Smooth muscle cell (in vitro differentiated cells): ENCODE measurements at regions not wholly inside any gene's neighbourhood (a gene's known extent, or its start where the extent isn't known, plus 50 kb on each side); places are given as distances from the start of the nearest gene placed in this dataset.

Experiments used
- DNase-seq: peaks from one replicate; lab custom pipeline; 2025; ENCODE audit not compliant: unreplicated experiment; lab: John Stamatoyannopoulos, UW
- H2AFZ ChIP-seq: fragments of 200-600 bp; sonication (generic); 2 replicates; pipeline ENCODE4 v1.6.0; 2016; ENCODE audit warnings: antibody characterized with exemption, low read depth, mild to moderate bottlenecking
- H3F3A ChIP-seq: fragments of 200-600 bp; sonication (generic); 2 replicates; pipeline ENCODE4 v1.6.0; 2017; ENCODE audit warnings: antibody characterized with exemption, low read depth
- H3K27ac ChIP-seq: fragments of 200-600 bp; sonication (generic); 2 replicates; pipeline ENCODE4 v1.5.1; 2016; ENCODE audit warnings: low read depth, mild to moderate bottlenecking
- H3K27me3 ChIP-seq: fragments of 200-600 bp; sonication (generic); 2 replicates; pipeline ENCODE4 v1.6.1; 2016; ENCODE audit warnings: low read depth, mild to moderate bottlenecking
- H3K36me3 ChIP-seq: fragments of 200-600 bp; sonication (generic); 2 replicates; pipeline ENCODE4 v1.5.1; 2016; ENCODE audit warnings: low read depth
- H3K4me1 ChIP-seq: fragments of 200-600 bp; sonication (generic); 2 replicates; pipeline ENCODE4 v1.5.1; 2016; ENCODE audit warnings: low read depth
- H3K4me2 ChIP-seq: fragments of 200-600 bp; sonication (generic); 2 replicates; pipeline ENCODE4 v1.6.0; 2016; ENCODE audit warnings: mild to moderate bottlenecking
- H3K4me3 ChIP-seq: fragments of 200-600 bp; sonication (generic); 2 replicates; pipeline ENCODE4 v1.5.1; 2016; ENCODE audit warnings: mild to moderate bottlenecking
- H3K79me2 ChIP-seq: fragments of 200-600 bp; sonication (generic); 2 replicates; pipeline ENCODE4 v1.6.0; 2016; ENCODE audit warnings: low read depth, mild to moderate bottlenecking
- H3K9ac ChIP-seq: fragments of 200-600 bp; sonication (generic); 2 replicates; pipeline ENCODE4 v1.6.0; 2016; ENCODE audit warnings: low read depth
- H3K9me3 ChIP-seq: fragments of 200-600 bp; sonication (generic); replicated peaks from 2 replicates; pipeline ENCODE4 v1.5.1; 2016; ENCODE audit warnings: low read depth
- H4K20me1 ChIP-seq: fragments of 200-600 bp; sonication (generic); 2 replicates; pipeline ENCODE4 v1.6.0; 2016; ENCODE audit warnings: low read depth
- WGBS: methylation state at CpG from one replicate; pipeline ENCODE4 v1.1.7; 2016; ENCODE audit warnings: low lambda C conversion rate; 5-methylcytosine and 5-hydroxymethylcytosine counted together
- TF ChIP-seq, protein P1 (sequence below): fragments of 200-600 bp; sonication (generic); IDR thresholded peaks from 2 replicates; pipeline ENCODE4 v1.5.1; 2017; ENCODE audit warnings: borderline replicate concordance, mild to moderate bottlenecking, antibody characterized with exemption; ENCODE audit not compliant: insufficient read depth, poor library complexity, severe bottlenecking

DNA sequence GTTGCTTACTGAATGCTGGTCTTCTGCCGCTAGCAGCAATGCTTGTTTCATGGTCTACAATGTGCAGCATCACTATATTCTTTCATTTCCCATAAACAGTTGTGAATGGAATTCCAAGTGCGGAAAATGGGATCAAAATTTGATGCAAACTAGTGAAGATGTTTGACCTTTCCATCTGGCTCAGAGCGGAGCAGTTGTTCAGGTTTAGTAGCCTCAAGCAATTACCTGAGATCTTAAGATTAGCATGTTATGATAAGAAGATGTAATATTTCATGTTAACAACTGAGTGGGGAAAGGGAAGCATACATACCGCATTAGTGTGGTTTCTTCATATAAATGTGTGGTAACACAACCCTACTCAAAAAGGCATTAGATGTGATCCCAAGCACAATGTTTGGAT, 221.1 kb upstream of the CFAP20DC start:
- TF ChIP-seq, protein P1, sequence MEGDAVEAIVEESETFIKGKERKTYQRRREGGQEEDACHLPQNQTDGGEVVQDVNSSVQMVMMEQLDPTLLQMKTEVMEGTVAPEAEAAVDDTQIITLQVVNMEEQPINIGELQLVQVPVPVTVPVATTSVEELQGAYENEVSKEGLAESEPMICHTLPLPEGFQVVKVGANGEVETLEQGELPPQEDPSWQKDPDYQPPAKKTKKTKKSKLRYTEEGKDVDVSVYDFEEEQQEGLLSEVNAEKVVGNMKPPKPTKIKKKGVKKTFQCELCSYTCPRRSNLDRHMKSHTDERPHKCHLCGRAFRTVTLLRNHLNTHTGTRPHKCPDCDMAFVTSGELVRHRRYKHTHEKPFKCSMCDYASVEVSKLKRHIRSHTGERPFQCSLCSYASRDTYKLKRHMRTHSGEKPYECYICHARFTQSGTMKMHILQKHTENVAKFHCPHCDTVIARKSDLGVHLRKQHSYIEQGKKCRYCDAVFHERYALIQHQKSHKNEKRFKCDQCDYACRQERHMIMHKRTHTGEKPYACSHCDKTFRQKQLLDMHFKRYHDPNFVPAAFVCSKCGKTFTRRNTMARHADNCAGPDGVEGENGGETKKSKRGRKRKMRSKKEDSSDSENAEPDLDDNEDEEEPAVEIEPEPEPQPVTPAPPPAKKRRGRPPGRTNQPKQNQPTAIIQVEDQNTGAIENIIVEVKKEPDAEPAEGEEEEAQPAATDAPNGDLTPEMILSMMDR, result no peak
- Histone ChIP-seq H3K4me3 (no peak overlapping the region), H3K9me3 (no peaks in the 10 kb centered on the region), H3K27me3 (no peaks in the 10 kb centered on the region), H3K4me1 (no peaks in the 10 kb centered on the region), H2AFZ (no peak overlapping the region), H3K4me2 (no peak overlapping the region), H4K20me1 (no peaks in the 10 kb centered on the region), H3K9ac (no peak overlapping the region), H3K79me2 (no peaks in the 10 kb centered on the region), H3K36me3 (no peaks in the 10 kb centered on the region), H3F3A (no peaks in the 10 kb centered on the region), H3K27ac (no peak overlapping the region)
- no peak for DNase-seq
- WGBS, result 89% methylated on average over 4 of the region's 4 CpGs

DNA sequence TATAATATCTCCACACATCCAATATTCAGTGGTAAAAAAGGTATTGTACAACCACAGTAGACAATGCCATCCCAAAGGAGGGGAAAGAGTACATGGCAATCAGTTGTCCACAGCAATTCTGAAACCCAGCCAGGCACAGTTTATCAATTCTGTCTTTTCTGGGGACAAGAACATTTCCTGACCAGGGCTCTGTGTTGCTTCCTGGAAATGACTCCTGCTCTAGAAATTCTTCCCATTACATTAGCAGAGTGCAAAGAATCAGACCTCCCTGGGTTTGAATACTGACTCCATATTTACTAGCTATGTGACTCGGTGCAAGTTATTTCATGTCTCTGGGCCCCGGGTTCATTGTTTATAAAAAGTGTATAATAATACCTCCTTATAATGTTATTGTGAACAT, 220.4 kb upstream of the CFAP20DC start:
- no peak for DNase-seq
- 93% methylated on average over 2 of the region's 2 CpGs for WGBS
- TF ChIP-seq, protein P1, result no peak

DNA sequence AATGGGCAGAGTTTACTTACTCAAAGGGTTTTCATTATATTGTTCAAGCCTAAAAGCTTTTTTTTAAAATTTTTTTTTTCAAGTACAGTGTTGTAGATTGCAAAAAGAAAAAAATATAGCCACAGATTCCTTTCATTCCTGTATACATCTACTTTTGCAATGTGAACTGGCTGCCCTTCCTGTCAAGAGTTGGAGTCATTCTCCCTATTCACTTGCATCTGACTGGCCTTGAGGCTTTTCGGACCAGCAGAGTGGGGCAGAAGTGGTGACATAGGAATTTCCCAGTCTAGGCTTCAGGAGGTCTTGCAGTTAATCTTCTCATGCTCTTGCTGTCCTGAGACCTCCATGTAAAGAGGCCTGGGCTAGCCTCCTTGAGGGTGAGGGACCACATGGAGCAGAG, 218.3 kb upstream of the CFAP20DC start:
- H3K9me3 ChIP-seq, result no peaks in the 10 kb centered on the region
- TF ChIP-seq, protein P1, result no peak
- H2AFZ ChIP-seq, result no peak overlapping the region
- no peak for DNase-seq
- no peaks in the 10 kb centered on the region for H3K27me3 ChIP-seq
- H3K4me2 ChIP-seq, result no peak overlapping the region
- H3K79me2 ChIP-seq, result no peaks in the 10 kb centered on the region
- H3F3A ChIP-seq, result no peaks in the 10 kb centered on the region
- H3K27ac ChIP-seq, result peak overlapping the region; percentile 9
- 62% methylated on average over 1 of the region's 1 CpG for WGBS
- H3K4me3 ChIP-seq, result no peak overlapping the region
- H4K20me1 ChIP-seq, result no peaks in the 10 kb centered on the region
- H3K9ac ChIP-seq, result no peak overlapping the region
- no peaks in the 10 kb centered on the region for H3K36me3 ChIP-seq
- no peaks in the 10 kb centered on the region for H3K4me1 ChIP-seq

More for the DNA sequence above, 220.4 kb upstream of the CFAP20DC start:
- Histone ChIP-seq H3K9ac (no peak overlapping the region), H3K4me2 (no peak overlapping the region), H3K79me2 (no peaks in the 10 kb centered on the region), H3F3A (no peaks in the 10 kb centered on the region), H3K9me3 (no peaks in the 10 kb centered on the region), H3K4me3 (no peak overlapping the region), H2AFZ (no peak overlapping the region), H3K27me3 (no peaks in the 10 kb centered on the region), H3K27ac (no peak overlapping the region), H3K36me3 (no peaks in the 10 kb centered on the region), H4K20me1 (no peaks in the 10 kb centered on the region), H3K4me1 (no peaks in the 10 kb centered on the region)

DNA sequence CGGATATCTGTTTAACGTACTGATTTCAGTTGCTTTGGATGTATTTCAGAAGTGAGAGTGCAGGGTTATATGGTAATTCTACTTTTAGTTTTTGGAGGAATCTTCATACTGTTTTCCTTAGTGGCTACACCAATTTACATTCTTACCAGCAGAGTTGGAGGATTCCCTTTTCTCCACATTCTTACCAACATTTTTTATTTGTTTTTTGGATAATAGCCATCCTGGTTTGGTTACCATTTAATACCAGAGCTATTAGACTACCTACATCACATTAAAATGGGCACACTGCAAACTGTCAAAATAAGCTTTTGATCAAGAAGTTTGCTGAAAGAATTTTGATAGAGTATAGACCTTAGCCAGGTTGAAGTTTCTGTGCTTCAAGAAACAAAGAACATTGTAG, 217.2 kb upstream of the CFAP20DC start:
- no peaks in the 10 kb centered on the region for H3K36me3 ChIP-seq
- H3K79me2 ChIP-seq, result no peaks in the 10 kb centered on the region
- H3K4me2 ChIP-seq, result no peak overlapping the region
- H3K9me3 ChIP-seq, result no peaks in the 10 kb centered on the region
- no peak overlapping the region for H3K9ac ChIP-seq
- peak overlapping the region; percentile 63 for H3K27ac ChIP-seq
- H2AFZ ChIP-seq, result no peak overlapping the region
- no peaks in the 10 kb centered on the region for H3K27me3 ChIP-seq
- no peak for DNase-seq
- WGBS, result 87% methylated on average over 2 of the region's 2 CpGs
- no peaks in the 10 kb centered on the region for H4K20me1 ChIP-seq
- no peaks in the 10 kb centered on the region for H3K4me1 ChIP-seq
- TF ChIP-seq, protein P1, result no peak
- no peak overlapping the region for H3K4me3 ChIP-seq
- no peaks in the 10 kb centered on the region for H3F3A ChIP-seq
